Right cardiac atrium (tissue), 5 donors: ENCODE measurements at regions not wholly inside any gene's neighbourhood (a gene's known extent, or its start where the extent isn't known, plus 50 kb on each side); places are given as distances from the start of the nearest gene placed in this dataset.

Source experiments
- ATAC-seq, 2 donors: fragments of 200-7000 bp; cut with Tn5 transposase; one replicate each; pipeline versions ENCODE4 v1.8.0 to v1.9.1; 2020; ENCODE audit warnings: moderate library complexity in 2 of 2, mild to moderate bottlenecking in 1 of 2
- DNase-seq, 3 donors: peaks; one replicate each; pipeline ENCODE4 v3.0.0-alpha.2; 2020
- H3K27ac ChIP-seq: one replicate; pipeline ENCODE4 v1.5.1; 2013; ENCODE audit warnings: mild to moderate bottlenecking, low read length, control low read depth, moderate library complexity
- H3K27me3 ChIP-seq: one replicate; pipeline ENCODE4 v1.6.1; 2013; ENCODE audit not compliant: control insufficient read depth, insufficient read depth
- H3K4me1 ChIP-seq: one replicate; pipeline ENCODE4 v1.6.1; 2013; ENCODE audit warnings: low read length; ENCODE audit not compliant: control insufficient read depth, insufficient read depth
- H3K4me3 ChIP-seq: one replicate; pipeline ENCODE4 v1.5.1; 2013; ENCODE audit warnings: low read length, control low read depth
- H3K9me3 ChIP-seq: one replicate; pipeline ENCODE4 v1.6.1; 2013; ENCODE audit warnings: low read length; ENCODE audit not compliant: control insufficient read depth
- WGBS: extraction: QIAGEN DNeasy Blood & Tissue Kit; methylation state at CpG from one replicate; pipeline ENCODE4 v1.1.7; 2013; 5-methylcytosine and 5-hydroxymethylcytosine counted together
- intact Hi-C, 4 donors: fragments of 100-400 bp; cut with DNase I; formaldehyde crosslinking; loops; one replicate each; pipeline versions ENCODE4 v1.11.0 to v1.14.0; 2022 to 2023
- donor health status: healthy with polysubstance abuse.
- donor health status: DM: no; HTN: yes; CAD: no.
- donor health status: DM: no; HTN: no; CAD: no.
- donor health status: DM: no; HTN: yes; CAD: no; lungs with severe emphysema.
- donor health status: DM: yes; HTN: yes; CAD: no.

DNA sequence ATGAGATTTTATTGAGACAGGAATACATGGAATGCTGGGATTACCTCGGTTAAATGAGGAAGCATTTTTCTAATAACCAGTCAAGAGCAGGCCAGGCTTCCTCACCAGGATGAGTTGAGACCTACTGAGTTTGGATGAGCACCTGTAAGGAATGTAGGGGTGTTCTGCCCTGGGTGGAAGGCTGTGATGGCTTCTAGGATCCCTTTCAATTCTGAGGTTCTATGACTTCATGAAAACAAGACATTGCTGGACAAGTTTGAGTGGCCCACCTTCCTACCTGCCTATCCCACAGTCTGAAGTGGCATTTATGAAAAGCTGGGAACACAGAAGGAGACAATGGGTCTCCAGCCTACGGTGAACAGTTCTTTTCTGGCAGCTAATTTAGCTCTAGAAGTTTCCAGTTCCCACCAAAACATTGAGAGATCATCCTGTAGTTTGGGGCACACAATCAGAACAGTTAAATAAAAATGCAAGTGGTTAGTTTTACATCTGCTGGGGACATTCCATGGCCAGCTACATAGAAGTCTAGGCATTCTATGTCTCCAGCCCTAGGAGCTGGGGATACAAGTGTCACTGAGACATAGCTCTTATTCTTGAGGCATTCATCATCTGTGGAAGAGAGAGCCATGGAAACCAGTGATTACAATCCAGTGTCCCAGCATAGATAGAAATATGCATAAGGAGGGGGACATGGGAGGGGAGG is 51.3 kb upstream of the TSPAN2 start:
- H3K4me3 ChIP-seq, result no peak overlapping the region
- no peaks in the 10 kb centered on the region for H3K27me3 ChIP-seq
- ATAC-seq (no peak), DNase-seq (no peak)
- intact Hi-C loops, result loop anchor here in 2 of 4 donors (2.0 to 10.0 kb wide), 2 partner anchors 74 to 322 kb away; no protein-coding TSS in a partner anchor
- WGBS, result 87% methylated on average over 2 of the region's 2 CpGs
- no peak overlapping the region for H3K27ac ChIP-seq
- H3K4me1 ChIP-seq, result peaks cover 9% of the 10 kb centered on the region
- no peaks in the 10 kb centered on the region for H3K9me3 ChIP-seq

GRCh38 chr1:115139381-115139780 is 50.1 kb upstream of the TSPAN2 start:
- intact Hi-C loops, result loop anchor here (5.0 to 10.0 kb wide), 5 partner anchors 135 to 458 kb away; partner anchors contain the start of gene NGF (in 1 of the 4)
- Histone ChIP-seq H3K4me3 (no peak overlapping the region), H3K9me3 (no peaks in the 10 kb centered on the region), H3K27ac (no peak overlapping the region), H3K4me1 (peaks cover 10% of the 10 kb centered on the region), H3K27me3 (no peaks in the 10 kb centered on the region)
- ATAC-seq (no peak), DNase-seq (no peak)
- 92% methylated on average over 9 of the region's 9 CpGs for WGBS
